Heart right ventricle (tissue), 16 donors: ENCODE measurements at regions not wholly inside any gene's neighbourhood (a gene's known extent, or its start where the extent isn't known, plus 50 kb on each side); places are given as distances from the start of the nearest gene placed in this dataset.

Experiments
- ATAC-seq, 8 donors: fragments of 200-7000 bp; cut with Tn5 transposase; one replicate each; pipeline ENCODE4 v1.9.1; 2020; ENCODE audit warnings: mild to moderate bottlenecking in 8 of 8, moderate library complexity in 8 of 8, moderate number of reproducible peaks in 1 of 8
- DNase-seq, 2 donors: peaks; one replicate each; pipeline ENCODE4 v3.0.0-alpha.2; 2020
- H3K27ac ChIP-seq, 10 donors: fragments of 200-600 bp; sonication (generic) in 2 of 10; one replicate each; pipeline versions ENCODE4 v1.5.0 to v1.8.0; 2020 to 2022; ENCODE audit warnings: mild to moderate bottlenecking in 3 of 10
- H3K27me3 ChIP-seq, 7 donors: fragments of 200-600 bp; one replicate each; pipeline ENCODE4 v1.8.0; 2021 to 2022; ENCODE audit warnings: mild to moderate bottlenecking in 2 of 7
- H3K36me3 ChIP-seq, 9 donors: fragments of 200-600 bp; sonication (generic) in 1 of 9; one replicate each; pipeline versions ENCODE4 v1.5.0 to v1.8.0; 2020 to 2022; ENCODE audit warnings: mild to moderate bottlenecking in 2 of 9
- H3K4me1 ChIP-seq, 9 donors: fragments of 200-600 bp; sonication (generic) in 1 of 9; one replicate each; pipeline versions ENCODE4 v1.5.0 to v1.8.0; 2020 to 2022; ENCODE audit warnings: mild to moderate bottlenecking in 4 of 9
- H3K4me3 ChIP-seq, 10 donors: fragments of 200-600 bp; sonication (generic) in 2 of 10; one replicate each; pipeline versions ENCODE4 v1.5.0 to v1.8.0; 2020 to 2022; ENCODE audit warnings: mild to moderate bottlenecking in 7 of 10, moderate library complexity in 2 of 10
- H3K9me3 ChIP-seq, 11 donors: fragments of 200-600 bp in 10 of 11; sonication (generic) in 2 of 11; one replicate each; pipeline versions ENCODE4 v1.5.0 to v1.8.0; 2013 to 2022; ENCODE audit warnings: mild to moderate bottlenecking in 2 of 11, control low read depth in 1 of 11, moderate library complexity in 1 of 11
- CTCF ChIP-seq, 9 donors: fragments of 200-600 bp; sonication (generic) in 2 of 9; IDR thresholded peaks; one replicate each; pipeline versions ENCODE4 v1.5.0 to v1.8.0; 2021 to 2022; ENCODE audit warnings: antibody characterized with exemption in 9 of 9, mild to moderate bottlenecking in 5 of 9, moderate library complexity in 1 of 9
- WGBS, 2 donors: extraction: QIAGEN DNeasy Blood & Tissue Kit; methylation state at CpG; one replicate each; pipeline ENCODE4 v1.1.7; 2013; ENCODE audit warnings: inconsistent platforms in 1 of 2; 5-methylcytosine and 5-hydroxymethylcytosine counted together
- intact Hi-C, 10 donors: fragments of 100-400 bp; cut with DNase I; formaldehyde crosslinking; loops; one replicate each; pipeline versions ENCODE4 v1.11.1 to v1.14.2; 2022
- donor health status: Arrhythmogenic right ventricular cardiomyopathy.
- donor health status: ischemic (EF 13 %, LVEDD 7.1; RV severe dilation, severe dysfunction).
- donor health status: healthy with polysubstance abuse.
- donor health status: DM: no; HTN: yes; CAD: no.
- donor health status: DM: no; HTN: no; CAD: no.
- donor health status: ischemic (EF 25% LVEDD 6.9; RV normal size, moderate dysfunction).
- donor health status: ischemic (EF 25% LVEDD 5.7; RV mildly dilated, moderate dysfunction).
- donor health status: healthy.
- donor health status: DM: yes; HTN: yes; CAD: no.
- donor health status: Ischemic cardiomyopathy.
- donor health status: ischemic (EF 35%, LVEDD 5.7; RV mildly dilated, moderate dysfunction).
- donor health status: nonischemic (EF 11% LVEDD 7.7; RV severe dilation, severe dysfunction).
- donor health status: DM: yes; HTN: yes; CAD: no.
- donor health status: PGD.
- donor health status: ischemic (EF 29% LVEDD 5.4; RV normal size, mild dysfunction).
- donor health status: nonischemic (EF 23%, LVEDD 6.1; RV moderate dilation, normal function).

GRCh38 chr7:88669913-88670312, 89.6 kb upstream of the ZNF804B start:
- DNase-seq (no peak), ATAC-seq (no peak)
- TF ChIP-seq CTCF (IDR thresholded peaks at IDR 0.05) = no peak
- Histone ChIP-seq H3K27ac (no peak overlapping the region), H3K4me3 (no peak overlapping the region), H3K4me1 (no peaks in the 10 kb centered on the region), H3K27me3 (no peaks in the 10 kb centered on the region), H3K9me3 (no peaks in the 10 kb centered on the region), H3K36me3 (no peaks in the 10 kb centered on the region)
- WGBS, 2 donors = 70 to 86% methylated on average over 3 of the region's 3 CpGs
- intact Hi-C loops = no loop called here

GRCh38 chr7:88668591-88668990, 90.9 kb upstream of the ZNF804B start:
- Histone ChIP-seq H3K4me3 (no peak overlapping the region), H3K9me3 (no peaks in the 10 kb centered on the region), H3K27ac (no peak overlapping the region), H3K27me3 (no peaks in the 10 kb centered on the region), H3K4me1 (no peaks in the 10 kb centered on the region), H3K36me3 (no peaks in the 10 kb centered on the region)
- intact Hi-C loops = no loop called here
- ATAC-seq (no peak), DNase-seq (no peak)
- 80% methylated on average over 1 of the region's 1 CpG for WGBS, 2 donors
- TF ChIP-seq CTCF (IDR thresholded peaks at IDR 0.05) = no peak

GRCh38 chr7:88666626-88667025, 92.9 kb upstream of the ZNF804B start:
- Histone ChIP-seq H3K27ac (no peak overlapping the region), H3K4me3 (no peak overlapping the region), H3K9me3 (no peaks in the 10 kb centered on the region), H3K27me3 (no peaks in the 10 kb centered on the region), H3K4me1 (no peaks in the 10 kb centered on the region), H3K36me3 (no peaks in the 10 kb centered on the region)
- intact Hi-C loops = no loop called here
- DNase-seq (no peak), ATAC-seq (no peak)
- no peak for TF ChIP-seq CTCF (IDR thresholded peaks at IDR 0.05)

- no peak for DNase-seq
- no peak for ATAC-seq
- H3K27ac ChIP-seq = no peak overlapping the region
- intact Hi-C loops = no loop called here
- no peak for TF ChIP-seq CTCF (IDR thresholded peaks at IDR 0.05)
- no peaks in the 10 kb centered on the region for H3K27me3 ChIP-seq
- H3K9me3 ChIP-seq = no peaks in the 10 kb centered on the region
- H3K4me1 ChIP-seq = no peaks in the 10 kb centered on the region
- 77 to 87% methylated on average over 3 of the region's 3 CpGs for WGBS, 2 donors
- H3K36me3 ChIP-seq = no peaks in the 10 kb centered on the region
- H3K4me3 ChIP-seq = no peak overlapping the region
Measured at GRCh38 chr7:88665892-88666514, 93.5 kb upstream of the ZNF804B start.
